ENCODE measurements at regions not wholly inside any gene's neighbourhood (a gene's known extent, or its start where the extent isn't known, plus 50 kb on each side); places are given as distances from the start of the nearest gene placed in this dataset.

GRCh38 chr7:50856806-50857205 is 74.1 kb upstream of the GRB10 start:
- TF ChIP-seq CTCF (conservative IDR thresholded peaks at IDR 0.05; ENCODE audit: low read length): no peak
- no peak for TF ChIP-seq EZH2phosphoT487 (IDR thresholded peaks at IDR 0.05; ENCODE audit: borderline replicate concordance)

Data from Loucy (cell line).